HCT116 (cell line): ENCODE measurements at regions not wholly inside any gene's neighbourhood (a gene's known extent, or its start where the extent isn't known, plus 50 kb on each side); places are given as distances from the start of the nearest gene placed in this dataset.

Source experiments
- ATAC-seq: fragments of 200-7000 bp; cut with Tn5 transposase; 2 replicates; pipeline ENCODE4 v1.9.1; 2020; ENCODE audit warnings: mild to moderate bottlenecking, moderate library complexity
- BruUV-seq: library from RNA; stranded (reverse); fragments of 400-500 nt; replicated peaks from 2 replicates; lab custom pipeline; 2021; lab: Mats Ljungman, UMichigan
- CTCF ChIA-PET: fragments of 300-600 bp; sonication (Branson Sonifier 250); formaldehyde crosslinking; loops from one replicate; lab custom pipeline; 2021; ENCODE audit warnings: antibody characterized with exemption; lab: Charles Lee
- POLR2A ChIA-PET: fragments of 300-600, 350-600 bp; sonication (Branson Sonifier 250); formaldehyde crosslinking; loops from one replicate; lab custom pipeline; 2021; ENCODE audit warnings: antibody characterized with exemption; lab: Charles Lee
- RAD21 ChIA-PET, 2 experiments: fragments of 300-600 bp; sonication (Branson Sonifier 250); formaldehyde crosslinking; loops; one replicate each; lab custom pipeline; 2023; ENCODE audit warnings: low total read pairs in 2 of 2; ENCODE audit not compliant: uncharacterized antibody in 2 of 2, unreplicated experiment in 2 of 2, low non-redundant PET in 1 of 2; lab: Charles Lee
- DNase-seq: peaks from one replicate; pipeline ENCODE4 v3.0.0-alpha.2; 2010; ENCODE audit warnings: low read depth, low spot score
- H2AFZ ChIP-seq: fragments of 200-600 bp; shearing (Covaris generic), sonication (generic); 2 replicates; pipeline ENCODE4 v1.6.1; 2017; ENCODE audit warnings: low read depth, mixed run types, mixed read lengths, antibody characterized with exemption, low read length; ENCODE audit not compliant: poor library complexity, severe bottlenecking
- H3K27ac ChIP-seq: 2 replicates; pipeline ENCODE4 v1.5.1; 2012; ENCODE audit warnings: low read depth, low read length
- H3K27me3 ChIP-seq: fragments of 200-600 bp; sonication (generic); 2 replicates; pipeline ENCODE4 v1.6.1; 2016; ENCODE audit warnings: mixed run types, low read length, mixed read lengths; ENCODE audit not compliant: insufficient read depth
- H3K36me3 ChIP-seq, 2 experiments: fragments of 200-500 bp in 1 of 2; fragments of 200-600 bp in 1 of 2; sonication (Bioruptor generic) in 1 of 2; sonication (generic) in 1 of 2; 2 replicates each; pipeline versions ENCODE4 v1.5.1 to v1.6.1; 2014 to 2016; ENCODE audit warnings: low read length in 2 of 2, inconsistent platforms in 1 of 2, mixed read lengths in 1 of 2, mixed run types in 1 of 2; ENCODE audit not compliant: insufficient read depth in 2 of 2, control insufficient read depth in 1 of 2
- H3K4me1 ChIP-seq, 2 experiments: fragments of 200-600 bp in 1 of 2; sonication (generic) in 1 of 2; 2 replicates each; pipeline versions ENCODE4 v1.5.1 to v1.6.1; 2012 to 2017; ENCODE audit warnings: low read length in 2 of 2, inconsistent platforms in 1 of 2, mild to moderate bottlenecking in 1 of 2, mixed read lengths in 1 of 2, mixed run types in 1 of 2, moderate library complexity in 1 of 2; ENCODE audit not compliant: insufficient read depth in 2 of 2, control insufficient read depth in 1 of 2
- H3K4me2 ChIP-seq: fragments of 200-600 bp; sonication (generic); 2 replicates; pipeline ENCODE4 v1.6.1; 2017; ENCODE audit warnings: mixed run types, low read length, mixed read lengths
- H3K4me3 ChIP-seq, 2 experiments: fragments of 200-600 bp in 1 of 2; sonication (generic) in 1 of 2; replicated peaks in 1 of 2; 2 replicates each; pipeline ENCODE4 v1.5.1; 2011 to 2016; ENCODE audit warnings: low read length in 2 of 2, control low read depth in 1 of 2, low read depth in 1 of 2, mild to moderate bottlenecking in 1 of 2, mixed read lengths in 1 of 2, mixed run types in 1 of 2
- H3K79me2 ChIP-seq: fragments of 200-600 bp; sonication (generic); 2 replicates; pipeline ENCODE4 v1.6.1; 2017; ENCODE audit warnings: mild to moderate bottlenecking, mixed run types, low read length, moderate library complexity, mixed read lengths; ENCODE audit not compliant: insufficient read depth
- H3K9ac ChIP-seq: fragments of 200-600 bp; sonication (generic); 2 replicates; pipeline ENCODE4 v1.6.1; 2016; ENCODE audit warnings: low read length, mixed read lengths
- H3K9me2 ChIP-seq: fragments of 200-600 bp; sonication (generic), shearing (Covaris generic); 2 replicates; pipeline ENCODE4 v1.6.1; 2017; ENCODE audit warnings: mixed run types, mild to moderate bottlenecking, moderate library complexity; ENCODE audit not compliant: insufficient read depth
- H3K9me3 ChIP-seq, 2 experiments: fragments of 200-500 bp in 1 of 2; fragments of 200-600 bp in 1 of 2; sonication (Bioruptor generic) in 1 of 2; sonication (generic) in 1 of 2; 2 replicates each; pipeline ENCODE4 v1.6.1; 2014 to 2017; ENCODE audit warnings: low read length in 2 of 2, mixed read lengths in 2 of 2, inconsistent platforms in 1 of 2, low read depth in 1 of 2, mild to moderate bottlenecking in 1 of 2, mixed run types in 1 of 2, moderate library complexity in 1 of 2; ENCODE audit not compliant: control insufficient read depth in 1 of 2, insufficient read depth in 1 of 2
- H4K20me1 ChIP-seq: fragments of 200-600 bp; sonication (generic), shearing (Covaris generic); 2 replicates; pipeline ENCODE4 v1.6.1; 2017; ENCODE audit warnings: mixed run types, mild to moderate bottlenecking, moderate library complexity; ENCODE audit not compliant: insufficient read depth
- CBX3 ChIP-seq: IDR thresholded peaks from 2 replicates; pipeline ENCODE4 v1.6.1; 2012; ENCODE audit warnings: low read depth
- CEBPB ChIP-seq: IDR thresholded peaks from 2 replicates; pipeline ENCODE4 v1.6.1; 2012; ENCODE audit warnings: low read depth
- CTCF ChIP-seq, 3 experiments: fragments of 200-600 bp in 1 of 3; sonication (generic) in 1 of 3; IDR thresholded peaks in 2 of 3; conservative IDR thresholded peaks in 1 of 3; 2 replicates each; pipeline ENCODE4 v1.5.1; 2012 to 2017; ENCODE audit warnings: low read depth in 2 of 3, low read length in 2 of 3, antibody characterized with exemption in 1 of 3, borderline replicate concordance in 1 of 3, control low read depth in 1 of 3, mild to moderate bottlenecking in 1 of 3, mixed read lengths in 1 of 3, mixed run types in 1 of 3, moderate library complexity in 1 of 3; ENCODE audit not compliant: insufficient read depth in 1 of 3
- ELF1 ChIP-seq: IDR thresholded peaks from 2 replicates; pipeline ENCODE4 v1.6.1; 2012; ENCODE audit warnings: low read depth, borderline replicate concordance
- EZH2 ChIP-seq: fragments of 200-600 bp; sonication (generic); IDR thresholded peaks from 2 replicates; pipeline ENCODE4 v1.6.1; 2017; ENCODE audit warnings: antibody characterized with exemption, mixed run types
- EZH2phosphoT487 ChIP-seq: fragments of 200-600 bp; IDR thresholded peaks from 2 replicates; pipeline ENCODE4 v1.6.1; 2018; ENCODE audit warnings: antibody characterized with exemption, borderline replicate concordance
- MAX ChIP-seq: IDR thresholded peaks from 2 replicates; pipeline ENCODE4 v1.6.1; 2012
- POLR2A ChIP-seq: IDR thresholded peaks from 2 replicates; pipeline ENCODE4 v1.7.0; 2011; ENCODE audit warnings: borderline replicate concordance; ENCODE audit not compliant: insufficient read depth, insufficient read length; ENCODE audit errors: extremely low read depth
- RAD21 ChIP-seq: IDR thresholded peaks from 2 replicates; pipeline ENCODE4 v1.6.1; 2012; ENCODE audit warnings: low read depth, mild to moderate bottlenecking
- REST ChIP-seq: IDR thresholded peaks from 2 replicates; pipeline ENCODE4 v1.6.1; 2012; ENCODE audit warnings: low read depth
- YY1 ChIP-seq: IDR thresholded peaks from 2 replicates; pipeline ENCODE4 v1.6.1; 2011; ENCODE audit warnings: low read length, low read depth, moderate library complexity, mild to moderate bottlenecking; ENCODE audit not compliant: insufficient replicate concordance; ENCODE audit errors: extremely low read depth
- ZBTB33 ChIP-seq: IDR thresholded peaks from 2 replicates; pipeline ENCODE4 v1.6.1; 2011; ENCODE audit warnings: mild to moderate bottlenecking, low read length, moderate library complexity; ENCODE audit not compliant: insufficient replicate concordance; ENCODE audit errors: extremely low read depth
- ZFX ChIP-seq: fragments of 450-650 bp; IDR thresholded peaks from 2 replicates; pipeline ENCODE4 v1.6.1; 2017
- ZNF274 ChIP-seq: fragments of 200-500 bp; sonication (Bioruptor generic); IDR thresholded peaks from 2 replicates; pipeline ENCODE4 v1.6.1; 2014; ENCODE audit warnings: mild to moderate bottlenecking, low read depth, low read length, inconsistent platforms
- intact Hi-C: fragments of 100-400 bp; cut with micrococcal nuclease; formaldehyde crosslinking; loops from 2 replicates; pipeline ENCODE4 v1.10.0; 2022

GRCh38 chr6:121756666-121757065 lies 321.2 kb downstream of the GJA1 start:
- Histone ChIP-seq H3K9ac (no peak overlapping the region), H3K9me3 (no peaks in the 10 kb centered on the region), H3K4me1 (no peaks in the 10 kb centered on the region), H3K79me2 (no peaks in the 10 kb centered on the region), H3K4me2 (no peak overlapping the region), H3K4me3 (no peak overlapping the region), H3K36me3 (no peaks in the 10 kb centered on the region), H2AFZ (no peak overlapping the region), H3K9me2 (no peaks in the 10 kb centered on the region), H3K27ac (no peak overlapping the region), H3K27me3 (no peaks in the 10 kb centered on the region), H4K20me1 (no peaks in the 10 kb centered on the region)
- no peak for DNase-seq
- CTCF ChIA-PET, result no interaction called here
- POLR2A ChIA-PET, result no interaction called here
- TF ChIP-seq ZFX, result no peak
- TF ChIP-seq CTCF (IDR thresholded peaks at IDR 0.05 in 2 of 3, conservative IDR thresholded peaks at IDR 0.05 in 1 of 3; ENCODE audit: borderline replicate concordance in 1 of 3, insufficient read depth in 1 of 3, low read depth in 2 of 3, low read length in 2 of 3), result no peak
- no peak for TF ChIP-seq REST
- TF ChIP-seq CBX3, result no peak
- no peak for TF ChIP-seq POLR2A
- TF ChIP-seq MAX, result no peak
- no peak for TF ChIP-seq ZNF274
- no peak for TF ChIP-seq ZBTB33
- no peak for TF ChIP-seq CEBPB
- TF ChIP-seq YY1, result no peak
- TF ChIP-seq EZH2phosphoT487, result no peak
- no peak for TF ChIP-seq ELF1
- no peak for TF ChIP-seq EZH2
- no peak for TF ChIP-seq RAD21
- ATAC-seq, result no peak
- no TSS peak for BruUV-seq
- intact Hi-C loops, result no loop called here
- RAD21 ChIA-PET, result no interaction called here
